Thyroid gland (tissue), 4 donors: ENCODE measurements at regions not wholly inside any gene's neighbourhood (a gene's known extent, or its start where the extent isn't known, plus 50 kb on each side); places are given as distances from the start of the nearest gene placed in this dataset.

Experiments used
- POLR2A ChIP-seq, 2 donors: fragments of 450-650 bp; IDR thresholded peaks; one replicate each; pipeline ENCODE4 v1.6.1; 2017; ENCODE audit warnings: antibody characterized with exemption in 2 of 2, mild to moderate bottlenecking in 2 of 2, moderate library complexity in 1 of 2
- TF ChIP-seq, protein P1 (sequence below), 6 experiments: fragments of 200-600 bp in 3 of 6; fragments of 450-650 bp in 3 of 6; sonication (generic) in 3 of 6; IDR thresholded peaks; one replicate each; pipeline ENCODE4 v1.5.1; 2016 to 2019; ENCODE audit warnings: antibody characterized with exemption in 6 of 6, mild to moderate bottlenecking in 2 of 6, inconsistent platforms in 1 of 6, moderate library complexity in 1 of 6

DNA sequence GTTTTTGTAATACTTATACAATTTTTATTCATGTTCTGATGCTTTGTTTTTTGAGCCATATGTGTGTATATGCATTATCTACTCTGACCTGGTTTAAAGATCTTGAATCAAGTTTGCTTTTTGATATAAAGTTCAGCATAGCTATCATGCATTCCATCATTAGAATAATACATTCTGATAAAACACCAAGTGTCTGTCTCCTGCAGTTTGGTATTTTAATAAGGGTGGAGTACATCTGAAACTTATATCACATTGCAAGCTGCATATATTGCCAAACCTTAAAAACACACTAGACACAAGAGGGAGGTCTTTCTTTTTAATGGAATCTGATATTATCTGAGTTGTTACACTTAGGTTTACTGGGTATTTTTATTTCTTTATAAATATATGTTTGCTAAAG, 102.8 kb upstream of the ADAMTSL1 start:
- TF ChIP-seq, protein P1, sequence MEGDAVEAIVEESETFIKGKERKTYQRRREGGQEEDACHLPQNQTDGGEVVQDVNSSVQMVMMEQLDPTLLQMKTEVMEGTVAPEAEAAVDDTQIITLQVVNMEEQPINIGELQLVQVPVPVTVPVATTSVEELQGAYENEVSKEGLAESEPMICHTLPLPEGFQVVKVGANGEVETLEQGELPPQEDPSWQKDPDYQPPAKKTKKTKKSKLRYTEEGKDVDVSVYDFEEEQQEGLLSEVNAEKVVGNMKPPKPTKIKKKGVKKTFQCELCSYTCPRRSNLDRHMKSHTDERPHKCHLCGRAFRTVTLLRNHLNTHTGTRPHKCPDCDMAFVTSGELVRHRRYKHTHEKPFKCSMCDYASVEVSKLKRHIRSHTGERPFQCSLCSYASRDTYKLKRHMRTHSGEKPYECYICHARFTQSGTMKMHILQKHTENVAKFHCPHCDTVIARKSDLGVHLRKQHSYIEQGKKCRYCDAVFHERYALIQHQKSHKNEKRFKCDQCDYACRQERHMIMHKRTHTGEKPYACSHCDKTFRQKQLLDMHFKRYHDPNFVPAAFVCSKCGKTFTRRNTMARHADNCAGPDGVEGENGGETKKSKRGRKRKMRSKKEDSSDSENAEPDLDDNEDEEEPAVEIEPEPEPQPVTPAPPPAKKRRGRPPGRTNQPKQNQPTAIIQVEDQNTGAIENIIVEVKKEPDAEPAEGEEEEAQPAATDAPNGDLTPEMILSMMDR (IDR thresholded peaks at IDR 0.05) = no peak
- no peak for TF ChIP-seq POLR2A (IDR thresholded peaks at IDR 0.05)
